ENCODE measurements at regions not wholly inside any gene's neighbourhood (a gene's known extent, or its start where the extent isn't known, plus 50 kb on each side); places are given as distances from the start of the nearest gene placed in this dataset.

- no peaks in the 10 kb centered on the region for H3K4me1 ChIP-seq (replicated peaks in 1 of 2; ENCODE audit: control insufficient read depth in 2 of 2, insufficient read depth in 2 of 2, low read length in 2 of 2)
- H3K27me3 ChIP-seq (ENCODE audit: control insufficient read depth in 2 of 2, insufficient read depth in 2 of 2, low read length in 2 of 2) = no peaks in the 10 kb centered on the region
- H2AFZ ChIP-seq (ENCODE audit: low read depth, low read length) = no peak overlapping the region
- ATAC-seq = no peak
- no peaks in the 10 kb centered on the region for H3K36me3 ChIP-seq (ENCODE audit: control insufficient read depth, insufficient read depth, low read length)
- H3K27ac ChIP-seq (ENCODE audit: extremely low read depth, low read depth, low read length) = no peak overlapping the region
- H3K4me3 ChIP-seq = no peak overlapping the region
- H3K9ac ChIP-seq (ENCODE audit: insufficient read depth in 1 of 2, low read depth in 2 of 2, low read length in 2 of 2) = no peak overlapping the region
- intact Hi-C loops (cut with micrococcal nuclease) (no loop called here), in situ Hi-C loops (cut with MboI) (no loop called here)
- H3K4me2 ChIP-seq (ENCODE audit: insufficient read depth, low read length) = no peak overlapping the region
- H3K9me1 ChIP-seq (ENCODE audit: control insufficient read depth, insufficient read depth, low read length) = no peaks in the 10 kb centered on the region
- FAIRE-seq = no peak
- no TSS peak for BruUV-seq (replicated peaks)
- ChIA-PET CTCF (ENCODE audit: low intra/inter-chr PET ratio) (no interaction called here), POLR2A (no interaction called here)
- no peaks in the 10 kb centered on the region for H3K9me3 ChIP-seq (replicated peaks; ENCODE audit: control insufficient read depth, insufficient read depth, low read depth, low read length)
- no peak for DNase-seq (ENCODE audit: extremely low read depth in 1 of 4, low spot score in 3 of 4)
- no peaks in the 10 kb centered on the region for H3K79me2 ChIP-seq (ENCODE audit: control insufficient read depth, insufficient read depth, low read length)
- WGBS (ENCODE audit: insufficient coverage, low coverage, missing lambda C conversion rate) = 0% methylated on average over 4 of the region's 4 CpGs
- H4K20me1 ChIP-seq (replicated peaks; ENCODE audit: control insufficient read depth, insufficient read depth, low read length) = no peaks in the 10 kb centered on the region
- no peak for TF ChIP-seq USF2 (CRISPR knock-in tag; IDR thresholded peaks at IDR 0.05)
Measured at GRCh38 chr3:117610156-117610555, 900.6 kb downstream of the TUSC7 start.

GRCh38 chr3:117611211-117611610, 901.6 kb downstream of the TUSC7 start:
- Histone ChIP-seq H4K20me1 (replicated peaks; ENCODE audit: control insufficient read depth, insufficient read depth, low read length) (no peaks in the 10 kb centered on the region), H3K4me3 (no peak overlapping the region), H3K9me1 (ENCODE audit: control insufficient read depth, insufficient read depth, low read length) (no peaks in the 10 kb centered on the region), H3K9ac (ENCODE audit: insufficient read depth in 1 of 2, low read depth in 2 of 2, low read length in 2 of 2) (no peak overlapping the region), H3K4me2 (ENCODE audit: insufficient read depth, low read length) (no peak overlapping the region), H3K9me3 (replicated peaks; ENCODE audit: control insufficient read depth, insufficient read depth, low read depth, low read length) (no peaks in the 10 kb centered on the region), H3K27me3 (ENCODE audit: control insufficient read depth in 2 of 2, insufficient read depth in 2 of 2, low read length in 2 of 2) (no peaks in the 10 kb centered on the region), H3K27ac (ENCODE audit: extremely low read depth, low read depth, low read length) (no peak overlapping the region), H3K4me1 (replicated peaks in 1 of 2; ENCODE audit: control insufficient read depth in 2 of 2, insufficient read depth in 2 of 2, low read length in 2 of 2) (no peaks in the 10 kb centered on the region), H3K36me3 (ENCODE audit: control insufficient read depth, insufficient read depth, low read length) (no peaks in the 10 kb centered on the region), H2AFZ (ENCODE audit: low read depth, low read length) (no peak overlapping the region), H3K79me2 (ENCODE audit: control insufficient read depth, insufficient read depth, low read length) (no peaks in the 10 kb centered on the region)
- intact Hi-C loops (cut with micrococcal nuclease) = no loop called here
- FAIRE-seq (no peak), ATAC-seq (no peak), DNase-seq (ENCODE audit: extremely low read depth in 1 of 4, low spot score in 3 of 4) (no peak)
- no TSS peak for BruUV-seq (replicated peaks)
- WGBS (ENCODE audit: insufficient coverage, low coverage, missing lambda C conversion rate) = 0% methylated on average over 2 of the region's 2 CpGs
- ChIA-PET POLR2A (no interaction called here), CTCF (ENCODE audit: low intra/inter-chr PET ratio) (no interaction called here)
- in situ Hi-C loops (cut with MboI) = no loop called here
- no peak for TF ChIP-seq ZNF778 (CRISPR knock-in tag; IDR thresholded peaks at IDR 0.05)
- no peak for TF ChIP-seq ARID4B (CRISPR knock-in tag; IDR thresholded peaks at IDR 0.05)
- no peak for TF ChIP-seq ZNF507 (tag; conservative IDR thresholded peaks at IDR 0.05)
- no peak for TF ChIP-seq RBFOX2 (IDR thresholded peaks at IDR 0.05; ENCODE audit: low read depth, low read length)
- no peak for TF ChIP-seq ZNF347 (CRISPR knock-in tag; IDR thresholded peaks at IDR 0.05; ENCODE audit: low read depth)
- TF ChIP-seq PBX2 (CRISPR knock-in tag; IDR thresholded peaks at IDR 0.05; ENCODE audit: low read depth) = no peak
- no peak for TF ChIP-seq PBX2 (tag; conservative IDR thresholded peaks at IDR 0.05; ENCODE audit: low read depth)

All from K562 (cell line).